Esophagus muscularis mucosa (tissue), 4 donors: ENCODE measurements at regions not wholly inside any gene's neighbourhood (a gene's known extent, or its start where the extent isn't known, plus 50 kb on each side); places are given as distances from the start of the nearest gene placed in this dataset.
A peak's percentile ranks its signal among the peaks of the same experiment; 100 is the strongest.

Source experiments
- DNase-seq: peaks from one replicate; pipeline ENCODE4 v3.0.0-alpha.2; 2017; ENCODE audit errors: extremely low spot score
- H3K27ac ChIP-seq, 4 donors: fragments of 200-600 bp; sonication (generic); replicated peaks in 1 of 4; 1 replicate in 3 of 4; 2 replicates in 1 of 4; pipeline ENCODE4 v1.5.1; 2016 to 2019; ENCODE audit warnings: mild to moderate bottlenecking in 1 of 4
- H3K27me3 ChIP-seq, 4 donors: fragments of 200-600 bp; sonication (generic); one replicate each; pipeline versions ENCODE4 v1.5.1 to v1.6.0; 2016 to 2019
- H3K36me3 ChIP-seq, 4 donors: fragments of 200-600 bp; sonication (generic); one replicate each; pipeline ENCODE4 v1.5.1; 2016 to 2019
- H3K4me1 ChIP-seq, 4 donors: fragments of 200-600 bp; sonication (generic); one replicate each; pipeline ENCODE4 v1.5.1; 2016 to 2019
- H3K4me3 ChIP-seq, 4 donors: fragments of 200-600 bp; sonication (generic); 1 replicate in 2 of 4; 2 replicates in 2 of 4; pipeline ENCODE4 v1.5.1; 2016 to 2019; ENCODE audit warnings: mild to moderate bottlenecking in 4 of 4, moderate library complexity in 1 of 4
- H3K9me3 ChIP-seq, 4 donors: fragments of 200-600 bp; sonication (generic); 1 replicate in 3 of 4; 2 replicates in 1 of 4; pipeline ENCODE4 v1.5.1; 2016 to 2019
- CTCF ChIP-seq, 3 experiments: fragments of 200-600 bp in 2 of 3; fragments of 450-650 bp in 1 of 3; sonication (generic) in 2 of 3; IDR thresholded peaks; one replicate each; pipeline ENCODE4 v1.5.1; 2017 to 2019; ENCODE audit warnings: antibody characterized with exemption in 3 of 3, mild to moderate bottlenecking in 2 of 3, moderate library complexity in 1 of 3
- EP300 ChIP-seq: sonication (generic); formaldehyde crosslinking; IDR thresholded peaks from one replicate; pipeline ENCODE4 v1.6.1; 2017; ENCODE audit warnings: antibody characterized with exemption
- POLR2A ChIP-seq: fragments of 450-650 bp; IDR thresholded peaks from one replicate; pipeline ENCODE4 v1.6.1; 2017; ENCODE audit warnings: antibody characterized with exemption, moderate library complexity, mild to moderate bottlenecking, low read depth
- POLR2AphosphoS5 ChIP-seq, 2 donors: sonication (generic); formaldehyde crosslinking; IDR thresholded peaks; one replicate each; pipeline ENCODE4 v1.6.1; 2017; ENCODE audit warnings: antibody characterized with exemption in 2 of 2
- WGBS: methylation state at CpG from one replicate; pipeline ENCODE4 v1.1.5; 2018; 5-methylcytosine and 5-hydroxymethylcytosine counted together
- intact Hi-C: fragments of 100-400 bp; cut with DNase I; formaldehyde crosslinking; loops from one replicate; pipeline ENCODE4 v1.15.1; 2023

GRCh38 chr7:18344536-18344935 is 151.0 kb upstream of the HDAC9 start:
- no peak for DNase-seq
- Histone ChIP-seq H3K4me3 (no peak overlapping the region), H3K36me3 (no peaks in the 10 kb centered on the region), H3K9me3 (peaks cover 0 to 16% (median 0%) of the 10 kb centered on the region in 4 donors), H3K27me3 (no peaks in the 10 kb centered on the region), H3K27ac (no peak overlapping the region), H3K4me1 (peaks cover 0 to 43% (median 21%) of the 10 kb centered on the region in 4 donors)
- TF ChIP-seq POLR2AphosphoS5 (IDR thresholded peaks at IDR 0.05) (no peak), CTCF (IDR thresholded peaks at IDR 0.05) (no peak), EP300 (no peak), POLR2A (no peak)
- intact Hi-C loops: loop anchor here (10.0 kb wide), 1 partner anchor 370 kb away; no protein-coding TSS in a partner anchor

- no peaks in the 10 kb centered on the region for H3K27me3 ChIP-seq
- TF ChIP-seq CTCF (IDR thresholded peaks at IDR 0.05) (peak; percentile 74 to 85 (median 82)), POLR2A (no peak)
- intact Hi-C loops: loop anchor here (5.0 to 10.0 kb wide), 3 partner anchors 258 to 371 kb away; no protein-coding TSS in a partner anchor
- no peak for DNase-seq
- H3K36me3 ChIP-seq: no peaks in the 10 kb centered on the region
- no peak overlapping the region for H3K27ac ChIP-seq
- peaks cover 0 to 43% (median 21%) of the 10 kb centered on the region in 4 donors for H3K4me1 ChIP-seq
- H3K4me3 ChIP-seq: no peak overlapping the region
- WGBS: 17% methylated on average over 3 of the region's 3 CpGs
- H3K9me3 ChIP-seq: peaks cover 0 to 7% (median 0%) of the 10 kb centered on the region in 4 donors
Observed at GRCh38 chr7:18345641-18346234, 149.8 kb upstream of the HDAC9 start.

- peaks cover 0 to 47% (median 23%) of the 10 kb centered on the region in 4 donors for H3K4me1 ChIP-seq
- intact Hi-C loops: loop anchor here (5.0 to 10.0 kb wide), 3 partner anchors 260 to 372 kb away; no protein-coding TSS in a partner anchor
- no peak overlapping the region for H3K4me3 ChIP-seq
- no peak overlapping the region for H3K27ac ChIP-seq
- TF ChIP-seq CTCF (IDR thresholded peaks at IDR 0.05): no peak
- TF ChIP-seq POLR2A: no peak
- no peak for TF ChIP-seq POLR2AphosphoS5 (IDR thresholded peaks at IDR 0.05)
- TF ChIP-seq EP300: no peak
- no peaks in the 10 kb centered on the region for H3K36me3 ChIP-seq
- H3K9me3 ChIP-seq: no peaks in the 10 kb centered on the region
- no peaks in the 10 kb centered on the region for H3K27me3 ChIP-seq
- DNase-seq: no peak
Observed at GRCh38 chr7:18347170-18347569, 148.4 kb upstream of the HDAC9 start.

- DNase-seq: no peak
- Histone ChIP-seq H3K36me3 (no peaks in the 10 kb centered on the region), H3K27ac (no peak overlapping the region), H3K4me3 (no peak overlapping the region), H3K4me1 (peaks cover 0 to 53% (median 29%) of the 10 kb centered on the region in 4 donors), H3K27me3 (no peaks in the 10 kb centered on the region), H3K9me3 (no peaks in the 10 kb centered on the region)
- WGBS: 83% methylated on average over 7 of the region's 7 CpGs
- intact Hi-C loops: loop anchor here (5.0 kb wide), 2 partner anchors 222 to 317 kb away; no protein-coding TSS in a partner anchor
- TF ChIP-seq CTCF (IDR thresholded peaks at IDR 0.05): no peak
- TF ChIP-seq POLR2AphosphoS5 (IDR thresholded peaks at IDR 0.05): no peak
- no peak for TF ChIP-seq EP300
- TF ChIP-seq POLR2A: no peak
Observed at GRCh38 chr7:18350678-18351077, 144.9 kb upstream of the HDAC9 start.
